ENCODE measurements at regions not wholly inside any gene's neighbourhood (a gene's known extent, or its start where the extent isn't known, plus 50 kb on each side); places are given as distances from the start of the nearest gene placed in this dataset.

DNA sequence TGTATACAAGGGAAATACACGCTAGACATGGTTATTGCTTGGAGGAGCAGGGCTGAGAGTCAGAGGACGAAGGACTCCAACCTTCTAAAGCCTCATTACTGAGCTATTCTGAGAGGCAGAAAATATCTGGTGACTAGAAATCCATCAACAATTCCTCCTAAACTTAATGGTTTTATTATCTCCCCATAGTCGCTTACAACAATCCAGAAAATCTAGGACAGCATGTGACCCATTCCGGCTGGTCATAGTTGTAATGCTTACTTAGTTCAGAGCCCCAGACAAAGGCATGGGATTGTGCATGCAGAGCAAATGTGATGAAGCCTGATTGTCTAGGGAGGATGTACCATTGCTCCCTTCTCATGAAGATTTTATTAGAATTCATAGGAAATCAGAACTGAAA, 114.5 kb upstream of the PLXNA2 start:
- in situ Hi-C loops (cut with HindIII; ENCODE audit: low pct_unique_long_range_greater_than_20kb, low sequenced_read_pairs) (no loop called here), intact Hi-C loops (cut with micrococcal nuclease; ENCODE audit: unreplicated experiment) (no loop called here)
- ATAC-seq (no peak), DNase-seq (ENCODE audit: low read depth, low spot score) (no peak)
- Histone ChIP-seq H3K27me3 (ENCODE audit: control insufficient read depth, insufficient read depth, low read length) (no peaks in the 10 kb centered on the region), H3K36me3 (ENCODE audit: control insufficient read depth, insufficient read depth, low read length) (no peaks in the 10 kb centered on the region), H3K4me3 (ENCODE audit: low read depth in 2 of 2, low read length in 2 of 2) (no peak overlapping the region), H3K4me1 (ENCODE audit: control insufficient read depth, insufficient read depth, low read length) (no peaks in the 10 kb centered on the region), H3K27ac (ENCODE audit: low read length) (no peak overlapping the region), H3K9me3 (ENCODE audit: control insufficient read depth, insufficient read depth, low read depth, low read length) (no peaks in the 10 kb centered on the region)
- ChIA-PET CTCF (interaction anchor here (0.6 kb wide), 1 partner anchor 17 kb away, joined by 4 read pairs; no protein-coding TSS in a partner anchor), POLR2A (no interaction called here)
- no TSS peak for BruUV-seq (replicated peaks)
- no peak for TF ChIP-seq SIN3A (IDR thresholded peaks at IDR 0.05; ENCODE audit: borderline replicate concordance, insufficient read depth, low read depth, low read length)
- TF ChIP-seq POLR2AphosphoS5 (IDR thresholded peaks at IDR 0.05; ENCODE audit: low read depth, low read length) = no peak
- TF ChIP-seq, protein P1, sequence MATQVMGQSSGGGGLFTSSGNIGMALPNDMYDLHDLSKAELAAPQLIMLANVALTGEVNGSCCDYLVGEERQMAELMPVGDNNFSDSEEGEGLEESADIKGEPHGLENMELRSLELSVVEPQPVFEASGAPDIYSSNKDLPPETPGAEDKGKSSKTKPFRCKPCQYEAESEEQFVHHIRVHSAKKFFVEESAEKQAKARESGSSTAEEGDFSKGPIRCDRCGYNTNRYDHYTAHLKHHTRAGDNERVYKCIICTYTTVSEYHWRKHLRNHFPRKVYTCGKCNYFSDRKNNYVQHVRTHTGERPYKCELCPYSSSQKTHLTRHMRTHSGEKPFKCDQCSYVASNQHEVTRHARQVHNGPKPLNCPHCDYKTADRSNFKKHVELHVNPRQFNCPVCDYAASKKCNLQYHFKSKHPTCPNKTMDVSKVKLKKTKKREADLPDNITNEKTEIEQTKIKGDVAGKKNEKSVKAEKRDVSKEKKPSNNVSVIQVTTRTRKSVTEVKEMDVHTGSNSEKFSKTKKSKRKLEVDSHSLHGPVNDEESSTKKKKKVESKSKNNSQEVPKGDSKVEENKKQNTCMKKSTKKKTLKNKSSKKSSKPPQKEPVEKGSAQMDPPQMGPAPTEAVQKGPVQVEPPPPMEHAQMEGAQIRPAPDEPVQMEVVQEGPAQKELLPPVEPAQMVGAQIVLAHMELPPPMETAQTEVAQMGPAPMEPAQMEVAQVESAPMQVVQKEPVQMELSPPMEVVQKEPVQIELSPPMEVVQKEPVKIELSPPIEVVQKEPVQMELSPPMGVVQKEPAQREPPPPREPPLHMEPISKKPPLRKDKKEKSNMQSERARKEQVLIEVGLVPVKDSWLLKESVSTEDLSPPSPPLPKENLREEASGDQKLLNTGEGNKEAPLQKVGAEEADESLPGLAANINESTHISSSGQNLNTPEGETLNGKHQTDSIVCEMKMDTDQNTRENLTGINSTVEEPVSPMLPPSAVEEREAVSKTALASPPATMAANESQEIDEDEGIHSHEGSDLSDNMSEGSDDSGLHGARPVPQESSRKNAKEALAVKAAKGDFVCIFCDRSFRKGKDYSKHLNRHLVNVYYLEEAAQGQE (IDR thresholded peaks at IDR 0.05; ENCODE audit: insufficient read depth in 1 of 2, low read depth in 2 of 2, low read length in 1 of 2) = no peak
- TF ChIP-seq, protein P2, sequence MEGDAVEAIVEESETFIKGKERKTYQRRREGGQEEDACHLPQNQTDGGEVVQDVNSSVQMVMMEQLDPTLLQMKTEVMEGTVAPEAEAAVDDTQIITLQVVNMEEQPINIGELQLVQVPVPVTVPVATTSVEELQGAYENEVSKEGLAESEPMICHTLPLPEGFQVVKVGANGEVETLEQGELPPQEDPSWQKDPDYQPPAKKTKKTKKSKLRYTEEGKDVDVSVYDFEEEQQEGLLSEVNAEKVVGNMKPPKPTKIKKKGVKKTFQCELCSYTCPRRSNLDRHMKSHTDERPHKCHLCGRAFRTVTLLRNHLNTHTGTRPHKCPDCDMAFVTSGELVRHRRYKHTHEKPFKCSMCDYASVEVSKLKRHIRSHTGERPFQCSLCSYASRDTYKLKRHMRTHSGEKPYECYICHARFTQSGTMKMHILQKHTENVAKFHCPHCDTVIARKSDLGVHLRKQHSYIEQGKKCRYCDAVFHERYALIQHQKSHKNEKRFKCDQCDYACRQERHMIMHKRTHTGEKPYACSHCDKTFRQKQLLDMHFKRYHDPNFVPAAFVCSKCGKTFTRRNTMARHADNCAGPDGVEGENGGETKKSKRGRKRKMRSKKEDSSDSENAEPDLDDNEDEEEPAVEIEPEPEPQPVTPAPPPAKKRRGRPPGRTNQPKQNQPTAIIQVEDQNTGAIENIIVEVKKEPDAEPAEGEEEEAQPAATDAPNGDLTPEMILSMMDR (IDR thresholded peaks at IDR 0.05) = no peak

DNA sequence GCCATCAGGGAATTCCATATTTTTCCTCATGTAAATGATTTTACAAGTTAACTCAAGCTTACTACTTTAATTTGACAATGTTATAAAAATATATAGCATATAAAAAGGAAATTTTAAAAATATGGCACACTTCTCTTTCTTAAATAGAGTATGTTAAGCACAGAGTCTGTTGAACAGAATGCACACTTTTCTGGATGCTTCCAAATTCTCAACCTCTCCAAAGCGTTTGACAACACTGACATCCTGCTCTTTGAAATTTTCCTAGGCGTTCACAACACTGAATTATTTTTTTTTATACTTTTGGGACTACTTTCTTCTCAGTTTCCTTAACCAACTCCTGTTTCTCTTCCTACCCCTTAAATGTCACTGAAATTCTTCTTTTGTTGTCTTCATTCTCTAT, 117.8 kb upstream of the PLXNA2 start:
- ChIA-PET CTCF (no interaction called here), POLR2A (no interaction called here)
- no peak overlapping the region for H3K27ac ChIP-seq (ENCODE audit: low read length)
- no peaks in the 10 kb centered on the region for H3K36me3 ChIP-seq (ENCODE audit: control insufficient read depth, insufficient read depth, low read length)
- ATAC-seq (no peak), DNase-seq (ENCODE audit: low read depth, low spot score) (no peak)
- in situ Hi-C loops (cut with HindIII; ENCODE audit: low pct_unique_long_range_greater_than_20kb, low sequenced_read_pairs) = no loop called here
- no peaks in the 10 kb centered on the region for H3K27me3 ChIP-seq (ENCODE audit: control insufficient read depth, insufficient read depth, low read length)
- BruUV-seq (replicated peaks) = no TSS peak
- intact Hi-C loops (cut with micrococcal nuclease; ENCODE audit: unreplicated experiment) = no loop called here
- H3K4me1 ChIP-seq (ENCODE audit: control insufficient read depth, insufficient read depth, low read length) = no peaks in the 10 kb centered on the region
- no peak for TF ChIP-seq TCF7L2 (IDR thresholded peaks at IDR 0.05; ENCODE audit: low read depth, low read length)
- no peak for TF ChIP-seq POLR2AphosphoS5 (IDR thresholded peaks at IDR 0.05; ENCODE audit: low read depth, low read length)
- no peak for TF ChIP-seq SIN3A (IDR thresholded peaks at IDR 0.05; ENCODE audit: borderline replicate concordance, insufficient read depth, low read depth, low read length)
- TF ChIP-seq, protein P2 (IDR thresholded peaks at IDR 0.05) = no peak
- TF ChIP-seq, protein P1 (IDR thresholded peaks at IDR 0.05; ENCODE audit: insufficient read depth in 1 of 2, low read depth in 2 of 2, low read length in 1 of 2) = no peak
- no peak overlapping the region for H3K4me3 ChIP-seq (ENCODE audit: low read depth in 2 of 2, low read length in 2 of 2)
- no peaks in the 10 kb centered on the region for H3K9me3 ChIP-seq (ENCODE audit: control insufficient read depth, insufficient read depth, low read depth, low read length)
